SK-N-MC (cell line): ENCODE measurements at regions not wholly inside any gene's neighbourhood (a gene's known extent, or its start where the extent isn't known, plus 50 kb on each side); places are given as distances from the start of the nearest gene placed in this dataset.

Source experiments
- EZH2 ChIP-seq: fragments of 200-600 bp; sonication (generic); IDR thresholded peaks from one replicate; pipeline ENCODE4 v1.6.1; 2017; ENCODE audit warnings: antibody characterized with exemption
- FOXP2 ChIP-seq: optimal IDR thresholded peaks from 2 replicates; pipeline ENCODE3; 2011; ENCODE audit warnings: mild to moderate bottlenecking, moderate library complexity; ENCODE audit not compliant: insufficient read depth; ENCODE audit errors: extremely low read length, control extremely low read depth
- POLR2AphosphoS5 ChIP-seq: IDR thresholded peaks from 2 replicates; pipeline ENCODE4 v1.6.1; 2012; ENCODE audit warnings: mild to moderate bottlenecking, low read depth, low read length, borderline replicate concordance

DNA sequence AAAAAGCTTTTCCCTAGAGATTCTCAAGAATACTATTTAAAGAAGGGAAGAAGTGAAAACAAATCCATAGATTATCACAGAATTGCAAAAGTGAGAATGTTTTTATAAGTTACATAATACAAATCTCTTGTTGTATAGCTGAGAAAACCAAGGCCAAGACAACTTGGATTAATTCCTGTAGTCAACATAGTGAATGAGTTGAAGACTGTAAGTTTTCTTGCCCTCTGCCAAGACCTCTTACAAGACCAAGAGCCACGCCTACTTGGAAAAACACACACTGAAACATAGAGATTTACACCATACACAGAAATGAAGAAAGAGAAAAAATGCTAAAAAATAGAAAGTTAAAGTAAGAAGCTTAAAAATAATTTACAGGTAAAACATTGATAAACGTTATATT is 2024.0 kb downstream of the PCDH7 start:
- TF ChIP-seq POLR2AphosphoS5 (no peak), EZH2 (no peak), FOXP2 (no peak)
